WERI-Rb-1 (cell line): ENCODE measurements at regions not wholly inside any gene's neighbourhood (a gene's known extent, or its start where the extent isn't known, plus 50 kb on each side); places are given as distances from the start of the nearest gene placed in this dataset.

Source experiments
- DNase-seq: peaks from one replicate; pipeline ENCODE4 v3.0.0-alpha.2; 2020
- H3K27ac ChIP-seq: fragments of 250-450 bp; sonication (Bioruptor Pico); 2 replicates; pipeline ENCODE4 v1.5.1; 2020; ENCODE audit warnings: mild to moderate bottlenecking, moderate library complexity
- H3K27me3 ChIP-seq: fragments of 250-450 bp; sonication (Bioruptor Pico); 2 replicates; pipeline ENCODE4 v1.5.1; 2021; ENCODE audit warnings: mild to moderate bottlenecking, low read depth, moderate library complexity; ENCODE audit not compliant: insufficient read depth, severe bottlenecking
- H3K36me3 ChIP-seq: fragments of 250-450 bp; sonication (Bioruptor Pico); 2 replicates; pipeline ENCODE4 v1.5.1; 2020; ENCODE audit warnings: mild to moderate bottlenecking, moderate library complexity
- H3K4me3 ChIP-seq: 2 replicates; pipeline ENCODE4 v1.5.1; 2011; ENCODE audit warnings: low read depth, mild to moderate bottlenecking, control low read depth, low read length
- H3K9me3 ChIP-seq: fragments of 250-450 bp; sonication (Bioruptor Pico); 2 replicates; pipeline ENCODE4 v1.5.1; 2021; ENCODE audit warnings: mild to moderate bottlenecking, moderate library complexity; ENCODE audit not compliant: severe bottlenecking
- TF ChIP-seq, protein P1 (sequence below): IDR thresholded peaks from 2 replicates; pipeline ENCODE4 v1.5.1; 2011; ENCODE audit warnings: low read depth, mild to moderate bottlenecking, control low read depth, inconsistent platforms, low read length

DNA sequence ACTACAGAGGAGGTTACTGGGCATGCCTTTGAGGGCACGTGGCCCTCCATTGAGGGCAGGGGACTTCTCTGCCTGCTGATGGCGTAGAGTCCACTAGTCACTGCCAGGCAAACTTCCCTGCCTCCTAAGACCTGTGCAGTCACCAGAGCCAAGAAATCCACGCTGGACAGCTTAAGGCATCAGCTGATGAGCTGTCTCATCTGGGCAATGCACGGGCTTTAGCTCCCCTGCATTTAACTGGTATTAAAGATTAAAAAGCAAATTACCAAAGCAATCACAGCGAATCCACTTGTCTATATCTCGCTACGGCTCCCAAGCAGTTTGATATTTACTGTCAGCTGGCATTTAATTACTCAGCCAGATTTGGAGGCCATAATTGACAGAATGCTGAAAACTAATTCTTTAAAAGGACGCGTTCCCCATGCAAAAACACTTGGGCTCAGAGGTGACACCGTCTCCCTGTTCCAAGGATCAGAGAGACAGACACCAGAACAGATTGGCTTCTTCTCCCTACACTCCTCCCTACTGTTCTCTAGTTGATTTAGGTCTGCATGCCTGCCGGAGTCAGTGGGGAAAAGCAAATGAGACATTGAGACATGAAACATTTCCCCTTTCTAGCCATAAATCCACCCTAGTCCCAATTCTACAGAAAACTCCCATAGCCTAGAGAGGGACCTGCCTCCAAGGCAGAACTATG, 68.5 kb downstream of the SPATA19 start:
- DNase-seq: peak; percentile 84
- TF ChIP-seq, protein P1, sequence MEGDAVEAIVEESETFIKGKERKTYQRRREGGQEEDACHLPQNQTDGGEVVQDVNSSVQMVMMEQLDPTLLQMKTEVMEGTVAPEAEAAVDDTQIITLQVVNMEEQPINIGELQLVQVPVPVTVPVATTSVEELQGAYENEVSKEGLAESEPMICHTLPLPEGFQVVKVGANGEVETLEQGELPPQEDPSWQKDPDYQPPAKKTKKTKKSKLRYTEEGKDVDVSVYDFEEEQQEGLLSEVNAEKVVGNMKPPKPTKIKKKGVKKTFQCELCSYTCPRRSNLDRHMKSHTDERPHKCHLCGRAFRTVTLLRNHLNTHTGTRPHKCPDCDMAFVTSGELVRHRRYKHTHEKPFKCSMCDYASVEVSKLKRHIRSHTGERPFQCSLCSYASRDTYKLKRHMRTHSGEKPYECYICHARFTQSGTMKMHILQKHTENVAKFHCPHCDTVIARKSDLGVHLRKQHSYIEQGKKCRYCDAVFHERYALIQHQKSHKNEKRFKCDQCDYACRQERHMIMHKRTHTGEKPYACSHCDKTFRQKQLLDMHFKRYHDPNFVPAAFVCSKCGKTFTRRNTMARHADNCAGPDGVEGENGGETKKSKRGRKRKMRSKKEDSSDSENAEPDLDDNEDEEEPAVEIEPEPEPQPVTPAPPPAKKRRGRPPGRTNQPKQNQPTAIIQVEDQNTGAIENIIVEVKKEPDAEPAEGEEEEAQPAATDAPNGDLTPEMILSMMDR: no peak
- H3K27ac ChIP-seq: peak overlapping the region; percentile 67
- H3K4me3 ChIP-seq: peak overlapping the region; percentile 53
- H3K9me3 ChIP-seq: peaks cover 3% of the 10 kb centered on the region
- no peaks in the 10 kb centered on the region for H3K27me3 ChIP-seq
- H3K36me3 ChIP-seq: no peaks in the 10 kb centered on the region

DNA sequence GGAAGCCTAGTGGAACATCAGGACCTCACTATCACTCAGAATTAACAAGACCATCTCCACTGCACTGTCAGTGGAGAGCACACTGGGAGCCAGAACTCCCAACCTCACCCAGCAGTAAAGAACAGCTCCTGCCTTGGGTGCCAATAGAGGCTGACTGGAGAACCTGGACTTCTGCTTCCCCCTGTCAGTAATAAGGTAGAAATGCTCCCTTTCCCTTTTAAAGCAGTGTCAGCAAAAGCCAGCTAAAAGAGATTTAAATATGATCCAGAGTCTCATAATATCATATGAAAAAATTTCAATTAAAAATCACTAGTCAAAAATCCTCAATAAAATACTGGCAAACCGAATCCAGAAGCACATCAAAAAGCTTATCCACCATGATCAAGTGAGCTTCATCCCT, 82.8 kb downstream of the SPATA19 start:
- Histone ChIP-seq H3K9me3 (peaks cover 9% of the 10 kb centered on the region), H3K27me3 (no peaks in the 10 kb centered on the region), H3K36me3 (no peaks in the 10 kb centered on the region), H3K27ac (no peak overlapping the region), H3K4me3 (no peak overlapping the region)
- TF ChIP-seq, protein P1: peak; percentile 29; the same call in 1 of the 2 replicates
- no peak for DNase-seq

DNA sequence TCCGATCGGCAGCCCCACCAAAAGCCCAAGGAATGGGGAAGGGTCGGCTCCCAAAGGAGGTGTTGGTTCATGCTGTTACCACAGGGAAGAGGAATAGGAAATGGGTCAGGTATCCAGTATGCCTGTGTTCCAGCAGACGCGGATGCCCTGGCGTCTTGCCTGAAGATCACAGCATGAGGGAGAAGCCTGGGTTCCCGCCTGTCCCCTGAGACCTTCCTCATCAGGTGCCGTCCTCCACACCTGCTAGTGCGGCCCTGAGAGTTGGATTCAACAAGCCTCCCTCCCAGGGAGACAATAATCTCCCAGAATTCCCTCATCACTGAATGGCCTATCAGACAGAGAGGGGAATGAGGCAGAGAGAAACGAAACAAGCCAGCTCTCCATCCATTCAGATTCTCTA, 92.2 kb downstream of the SPATA19 start:
- Histone ChIP-seq H3K27me3 (no peaks in the 10 kb centered on the region), H3K4me3 (no peak overlapping the region), H3K27ac (no peak overlapping the region), H3K9me3 (peaks cover 2% of the 10 kb centered on the region), H3K36me3 (no peaks in the 10 kb centered on the region)
- TF ChIP-seq, protein P1: no peak
- no peak for DNase-seq

DNA sequence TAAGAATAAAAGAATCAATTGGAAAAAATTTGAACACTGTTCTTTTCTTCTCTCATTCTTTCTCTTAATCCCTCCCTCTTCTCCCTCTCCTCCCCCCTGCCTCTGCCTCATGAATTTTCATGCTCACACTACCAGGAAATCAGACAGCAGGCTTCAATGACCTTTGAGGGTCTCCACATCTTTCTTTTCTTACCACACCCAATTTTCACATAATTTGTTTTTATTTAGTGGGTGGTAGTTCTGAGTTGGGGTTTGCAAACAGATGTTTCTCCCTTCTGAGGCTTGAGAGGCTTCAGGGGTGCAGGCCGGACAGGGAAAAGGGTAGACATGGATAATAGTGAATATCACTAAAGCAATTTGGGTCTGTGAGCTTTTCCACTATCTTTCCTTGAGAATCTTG, 95.5 kb downstream of the SPATA19 start:
- Histone ChIP-seq H3K36me3 (no peaks in the 10 kb centered on the region), H3K4me3 (no peak overlapping the region), H3K27me3 (no peaks in the 10 kb centered on the region), H3K27ac (no peak overlapping the region), H3K9me3 (no peaks in the 10 kb centered on the region)
- no peak for DNase-seq
- TF ChIP-seq, protein P1: no peak

DNA sequence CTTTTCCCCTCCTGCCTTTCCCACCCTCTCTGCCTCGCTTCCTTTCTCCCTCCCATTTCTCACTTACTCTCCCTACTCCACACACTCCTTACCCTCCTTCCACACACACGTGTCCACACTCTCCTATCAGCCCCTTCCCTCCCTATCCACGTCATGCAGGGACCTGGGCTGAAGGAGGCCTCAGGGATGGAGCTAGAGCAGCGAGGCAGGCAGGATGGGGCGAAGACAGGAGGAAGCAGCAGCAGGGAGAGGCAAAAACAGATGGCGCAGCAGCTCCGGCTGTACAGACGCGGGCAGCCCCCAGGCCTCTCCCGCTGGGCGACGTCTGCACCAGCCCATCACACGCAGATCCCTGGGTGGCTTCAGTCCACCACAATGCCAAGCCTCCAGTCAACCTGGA, 97.9 kb downstream of the SPATA19 start:
- H3K36me3 ChIP-seq: no peaks in the 10 kb centered on the region
- H3K9me3 ChIP-seq: no peaks in the 10 kb centered on the region
- no peaks in the 10 kb centered on the region for H3K27me3 ChIP-seq
- TF ChIP-seq, protein P1: no peak
- H3K27ac ChIP-seq: no peak overlapping the region
- no peak for DNase-seq
- no peak overlapping the region for H3K4me3 ChIP-seq

DNA sequence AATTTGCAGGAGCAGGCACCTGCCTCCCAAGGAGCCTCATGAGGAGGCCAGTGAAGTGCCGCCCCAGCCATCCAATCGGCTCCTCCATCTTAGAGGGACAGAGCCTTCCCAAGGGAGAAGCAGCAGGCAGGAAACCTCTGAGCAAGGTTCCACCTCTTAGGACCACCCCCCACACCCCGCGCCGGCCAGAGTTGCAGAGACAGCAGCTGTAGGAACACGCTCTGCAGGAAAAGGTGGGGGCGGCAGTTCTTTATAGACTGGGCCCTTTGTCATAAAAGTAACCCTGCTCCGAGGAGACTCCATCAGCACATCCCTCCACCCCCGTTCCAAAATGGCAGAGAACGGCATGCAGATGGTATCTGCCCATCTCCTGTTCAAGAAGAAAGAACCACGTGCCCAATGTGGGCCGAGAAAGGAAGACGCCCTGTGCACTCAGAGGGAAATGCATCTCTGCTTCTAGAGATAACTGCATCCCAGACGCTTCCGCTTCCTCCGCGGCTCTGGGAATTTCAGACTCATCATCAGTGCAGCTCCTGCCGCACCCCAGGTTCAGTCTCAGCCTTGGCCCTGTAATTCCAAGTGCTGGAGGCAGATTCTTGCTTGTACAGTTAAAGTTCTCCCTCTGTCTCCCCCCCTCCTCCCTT, 98.5 kb downstream of the SPATA19 start:
- Histone ChIP-seq H3K27me3 (no peaks in the 10 kb centered on the region), H3K4me3 (no peak overlapping the region), H3K36me3 (no peaks in the 10 kb centered on the region), H3K9me3 (no peaks in the 10 kb centered on the region), H3K27ac (no peak overlapping the region)
- TF ChIP-seq, protein P1: no peak
- DNase-seq: no peak
